GM19468 (cell line): ENCODE measurements at regions not wholly inside any gene's neighbourhood (a gene's known extent, or its start where the extent isn't known, plus 50 kb on each side); places are given as distances from the start of the nearest gene placed in this dataset.

Experiments
- ATAC-seq: cut with Tn5 transposase; IDR thresholded peaks from one replicate; pipeline ENCODE4 v1.9.1; 2021; ENCODE audit warnings: mild to moderate bottlenecking, moderate library complexity, moderate number of reproducible peaks; ENCODE audit not compliant: unreplicated experiment; ENCODE audit errors: extremely low read depth

- no peak for ATAC-seq
Measured at GRCh38 chr1:38285807-38286530, 239.4 kb upstream of the POU3F1 start.

GRCh38 chr1:38284953-38285352 is 238.4 kb upstream of the POU3F1 start:
- ATAC-seq: no peak

- no peak for ATAC-seq
Measured at GRCh38 chr1:38283696-38284470, 237.3 kb upstream of the POU3F1 start.

- ATAC-seq: no peak
Measured at GRCh38 chr1:38279148-38279547, 232.6 kb upstream of the POU3F1 start.

- no peak for ATAC-seq
Measured at GRCh38 chr1:38277646-38278045, 231.1 kb upstream of the POU3F1 start.

- ATAC-seq: no peak
Measured at GRCh38 chr1:38275960-38276359, 229.4 kb upstream of the POU3F1 start.

DNA sequence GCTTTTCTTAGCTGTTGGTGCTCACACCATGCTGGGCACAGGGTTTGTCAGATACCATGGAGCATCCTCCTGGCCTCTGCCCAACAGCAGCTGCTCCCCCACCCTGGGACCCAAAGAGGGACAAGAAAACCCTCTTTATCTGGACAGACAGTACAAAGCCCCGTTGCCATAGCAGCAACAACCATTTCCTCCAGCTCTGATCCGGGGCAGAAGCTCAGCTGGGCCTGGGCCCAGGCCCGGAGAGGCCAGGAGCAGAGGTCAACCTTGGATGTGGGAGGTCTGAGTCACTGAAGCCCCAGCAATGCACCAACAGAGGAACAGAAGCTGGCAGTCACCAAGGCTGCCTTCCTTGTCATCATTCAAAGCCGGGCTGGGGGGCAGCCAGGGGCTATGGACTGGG is 228.4 kb upstream of the POU3F1 start:
- ATAC-seq: no peak

DNA sequence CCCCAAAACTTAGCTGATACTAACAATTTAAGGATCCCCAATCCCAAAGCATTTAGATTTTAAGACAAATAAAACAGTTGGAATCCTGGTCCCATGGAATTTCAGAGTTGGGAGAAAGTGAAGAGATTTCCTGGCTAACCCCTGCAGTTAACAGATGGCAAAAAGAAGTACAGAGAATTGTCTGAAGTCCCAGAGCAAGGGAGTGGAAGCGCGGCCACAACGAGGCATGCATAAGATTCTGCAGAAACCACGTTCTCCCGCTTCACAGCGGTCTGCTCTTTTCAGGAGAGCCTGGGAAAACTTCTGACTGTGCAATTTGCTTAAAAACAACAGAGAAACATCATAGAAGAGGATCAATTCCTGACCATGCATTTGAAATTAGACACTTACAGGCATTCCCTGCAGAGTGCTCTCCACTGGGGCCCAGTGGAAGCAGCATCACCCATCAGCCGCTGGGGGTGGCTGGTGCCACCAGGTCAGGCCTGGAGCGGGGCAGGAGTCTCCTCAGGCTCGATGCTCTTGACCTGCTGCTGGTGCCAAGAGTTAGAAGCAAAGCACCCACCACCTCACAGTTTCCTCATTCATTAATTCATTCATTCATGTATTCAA is 226.7 kb upstream of the POU3F1 start:
- no peak for ATAC-seq

- ATAC-seq: no peak
Measured at GRCh38 chr1:38272515-38272914, 225.9 kb upstream of the POU3F1 start.

- ATAC-seq: no peak
Measured at GRCh38 chr1:38270849-38271633, 224.4 kb upstream of the POU3F1 start.

- ATAC-seq: no peak
Measured at GRCh38 chr1:38269923-38270848, 223.6 kb upstream of the POU3F1 start.

GRCh38 chr1:38268226-38268625 is 221.6 kb upstream of the POU3F1 start:
- ATAC-seq: no peak

GRCh38 chr1:38267037-38268036 is 220.7 kb upstream of the POU3F1 start:
- ATAC-seq: no peak

DNA sequence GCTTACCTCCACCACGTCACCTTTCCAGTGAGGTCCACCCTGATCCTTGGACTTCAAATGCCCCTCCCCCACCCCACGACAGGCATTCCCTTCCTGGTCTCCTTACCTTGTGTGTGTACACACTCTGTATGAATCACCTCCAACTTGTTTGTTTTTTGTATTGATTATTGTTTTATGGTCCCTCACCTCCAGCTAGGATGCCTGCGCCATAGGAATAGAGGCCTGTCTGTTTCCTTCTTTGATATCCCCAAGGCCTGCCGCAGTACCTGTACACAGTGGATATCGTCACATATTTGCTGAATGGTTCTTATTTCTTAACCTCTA is 219.6 kb upstream of the POU3F1 start:
- ATAC-seq: no peak

DNA sequence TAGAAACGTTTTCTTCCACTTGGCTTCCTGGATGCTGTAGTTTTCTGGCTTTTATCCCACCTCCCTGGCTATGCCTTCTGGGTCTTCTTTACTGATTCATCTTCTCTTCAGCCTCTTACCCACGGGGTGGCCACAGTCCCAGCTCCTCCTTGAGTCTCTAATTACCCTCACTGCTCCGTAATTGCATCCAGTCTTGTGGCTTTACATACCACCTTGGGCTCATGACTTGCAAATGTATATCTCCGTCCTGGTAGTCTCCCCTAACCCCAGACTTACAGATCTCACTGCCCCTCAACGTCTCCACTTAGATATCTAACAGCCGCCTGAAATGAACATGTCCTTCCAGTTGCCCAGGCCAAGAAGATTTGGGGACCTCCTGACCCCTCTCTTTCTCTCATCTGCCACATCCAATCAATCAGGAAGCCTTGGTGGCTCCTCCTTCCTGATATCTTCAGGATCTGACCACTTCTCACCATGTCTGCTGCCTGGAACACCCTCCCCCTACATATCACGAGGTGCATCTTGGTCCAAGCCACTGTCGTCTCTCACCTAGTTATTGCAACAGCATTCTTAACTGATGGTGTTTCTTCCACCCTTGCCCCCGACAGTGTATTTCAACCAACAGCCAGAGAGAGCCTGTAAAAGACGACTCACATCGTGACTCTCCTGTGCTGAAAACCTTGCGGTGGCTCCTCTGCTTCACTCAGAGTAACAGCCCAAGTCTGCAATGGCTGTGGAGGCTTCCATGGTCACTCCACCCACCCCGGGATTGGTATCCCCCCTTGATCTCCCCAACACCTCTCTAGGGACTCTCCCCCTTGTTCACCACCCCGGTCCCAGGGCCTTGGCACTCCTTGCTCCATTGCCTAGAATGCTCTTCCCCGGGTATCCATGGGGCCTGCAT is 219.0 kb upstream of the POU3F1 start:
- no peak for ATAC-seq

DNA sequence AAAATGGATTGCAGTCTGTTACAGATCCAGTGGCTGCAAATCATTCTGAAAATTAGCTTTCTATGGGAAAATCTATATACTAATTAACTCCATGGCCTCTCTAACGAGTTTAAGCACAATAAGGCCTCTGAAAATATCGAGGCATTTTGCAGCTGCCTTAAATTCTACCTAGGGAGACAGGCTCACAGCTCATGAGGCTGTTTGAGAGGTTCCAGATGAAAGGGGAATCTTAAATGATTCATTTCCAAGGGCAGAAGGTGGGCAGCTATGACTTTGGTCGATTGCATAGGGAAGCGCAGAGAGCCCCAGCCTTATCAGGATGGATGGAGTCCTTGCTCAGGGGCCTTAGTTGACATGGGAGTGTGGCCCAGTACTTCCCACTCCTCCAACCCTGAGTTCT is 216.8 kb upstream of the POU3F1 start:
- ATAC-seq: no peak

- no peak for ATAC-seq
Measured at GRCh38 chr1:38261574-38261973, 215.0 kb upstream of the POU3F1 start.
